Stimulated activated naive CD4-positive, alpha-beta T cell treated with Interleukin-2 at 50 U/mL for 16 hours (primary cell): ENCODE measurements at regions not wholly inside any gene's neighbourhood (a gene's known extent, or its start where the extent isn't known, plus 50 kb on each side); places are given as distances from the start of the nearest gene placed in this dataset.

ENCODE experiments used
- DNase-seq: peaks from one replicate; lab custom pipeline; 2025; lab: John Stamatoyannopoulos, UW

DNA sequence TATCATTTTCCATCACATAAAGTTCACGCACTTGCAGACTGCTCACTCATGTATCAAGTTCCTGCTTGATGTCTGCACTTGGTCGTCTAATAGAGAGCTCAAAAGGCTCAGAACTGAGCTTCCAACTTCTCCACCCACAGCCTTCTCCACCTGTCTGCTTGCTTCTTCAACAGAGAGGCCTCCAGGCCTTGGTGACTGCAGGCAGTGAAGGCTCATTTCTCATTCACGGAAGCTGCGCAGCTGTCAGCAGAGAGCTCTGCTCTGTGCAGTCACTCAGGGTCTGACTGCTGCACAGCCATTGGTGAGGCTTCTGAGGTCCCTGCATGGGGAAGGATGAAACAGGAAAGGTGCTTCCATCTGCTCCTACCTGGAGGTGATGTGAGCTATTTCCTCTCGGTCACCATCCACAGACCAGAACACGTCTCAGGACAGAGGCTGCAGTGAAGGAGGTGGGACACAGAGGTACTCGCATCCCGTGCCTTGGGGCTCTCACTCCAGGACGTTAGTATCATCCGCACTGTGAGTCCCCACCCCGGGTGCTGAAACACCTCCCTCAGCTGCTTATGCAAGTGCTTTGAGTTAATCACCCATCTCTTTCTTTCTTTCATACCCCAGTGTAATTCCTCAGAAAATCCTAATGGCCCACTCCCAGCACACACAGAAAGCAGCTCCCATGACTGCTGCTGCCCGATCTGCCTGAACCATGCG lies 126.2 kb downstream of the TMEM18 start:
- DNase-seq, result no peak

DNA sequence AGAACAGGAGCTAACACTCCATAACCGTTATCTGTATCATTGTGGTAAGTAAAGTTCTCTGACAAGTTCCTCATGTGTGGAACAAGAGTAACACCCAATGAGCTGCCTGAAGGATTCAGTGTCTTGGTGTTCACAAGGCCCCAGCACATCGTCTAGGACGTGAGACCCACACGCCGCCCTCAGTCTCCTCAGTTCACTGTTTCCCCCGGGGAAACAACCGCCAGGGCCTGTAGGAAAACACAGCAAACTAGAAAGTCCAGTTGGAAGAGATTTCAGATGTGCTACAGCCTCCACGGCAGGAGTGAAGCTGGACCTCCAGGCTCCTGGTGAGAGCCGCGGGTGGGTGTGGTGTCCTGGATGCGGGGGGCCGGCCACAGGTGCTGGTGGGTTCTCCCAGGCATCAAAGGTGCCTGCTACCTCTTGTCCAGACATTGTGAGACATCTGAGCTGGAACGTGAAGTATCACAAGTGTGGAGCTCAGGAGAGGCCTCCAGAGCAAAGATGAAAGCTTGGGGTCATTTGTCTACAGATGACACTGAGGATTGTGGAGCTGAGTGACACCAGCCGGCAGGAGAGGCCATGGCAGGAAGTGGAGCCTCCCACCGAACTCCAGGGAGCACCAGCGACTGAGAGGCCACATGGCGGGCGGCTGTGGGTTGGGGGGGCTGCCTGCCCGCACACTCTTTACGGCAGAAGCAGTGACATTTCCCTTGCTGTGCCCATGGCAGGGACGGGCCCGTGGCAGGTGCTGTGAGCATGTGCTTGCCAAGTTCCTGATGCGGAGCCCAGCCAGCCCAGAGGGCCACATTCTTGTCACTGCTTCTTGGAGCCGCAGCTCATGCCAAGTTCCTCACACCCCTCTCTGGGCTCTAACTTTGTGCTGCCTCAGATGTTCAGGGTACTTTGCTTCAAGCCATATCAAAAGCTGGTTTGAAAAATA lies 131.2 kb downstream of the TMEM18 start:
- no peak for DNase-seq

DNA sequence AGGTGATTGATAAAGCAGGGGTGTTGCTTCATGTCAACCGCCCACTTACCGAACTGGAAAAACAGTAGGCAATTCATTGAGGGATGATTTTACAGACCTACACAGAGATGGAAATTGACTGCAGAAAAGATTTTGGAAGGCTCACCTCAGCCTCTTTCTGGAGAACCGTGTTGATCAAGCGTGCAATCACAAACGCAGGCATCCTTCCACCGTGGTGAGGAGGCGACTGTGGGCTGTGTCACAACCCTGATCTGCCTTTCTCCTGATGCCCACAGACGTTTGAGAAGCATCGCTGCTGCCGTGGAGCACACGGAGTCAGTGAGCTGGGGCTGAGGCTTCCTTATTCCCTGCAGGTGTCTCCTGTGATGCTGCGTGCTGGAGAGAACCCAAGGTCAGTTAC lies 132.0 kb downstream of the TMEM18 start:
- DNase-seq, result no peak

DNA sequence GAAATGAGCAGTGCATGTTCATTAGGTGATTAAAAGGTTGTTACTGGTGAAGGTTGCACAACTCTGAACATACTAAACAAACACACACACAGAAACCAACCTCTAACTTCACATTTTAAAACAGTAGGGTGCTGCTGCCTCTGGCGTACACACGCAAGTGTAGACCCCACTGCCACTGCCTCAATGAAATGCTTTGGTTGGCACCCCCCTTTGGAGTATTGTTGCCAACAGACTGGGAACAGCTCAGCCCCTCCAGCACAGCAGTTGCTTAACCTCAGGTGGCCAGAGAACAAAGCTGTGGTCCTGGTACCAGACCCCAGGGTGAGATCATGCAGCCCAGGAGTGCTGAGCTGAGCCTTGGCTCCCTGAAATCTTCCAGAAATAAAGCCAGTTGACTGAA lies 138.6 kb downstream of the TMEM18 start:
- DNase-seq, result no peak

DNA sequence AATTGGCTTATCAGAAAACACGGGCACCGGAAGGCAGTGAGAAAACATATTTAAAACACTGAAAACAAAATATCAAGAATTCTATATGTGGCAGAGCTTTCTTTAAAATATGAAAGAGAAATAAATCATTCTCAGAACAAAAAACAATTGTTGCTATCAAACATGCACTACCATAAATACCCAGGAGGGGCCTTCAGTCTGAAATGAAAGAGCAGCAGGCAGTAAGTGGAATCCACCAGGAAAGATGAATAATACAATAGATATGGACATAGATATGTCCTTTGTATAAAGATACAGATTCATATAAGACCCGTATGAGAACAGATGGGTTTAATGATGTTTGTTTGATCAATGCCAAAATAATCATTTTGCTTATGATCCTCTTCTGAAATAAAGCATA lies 142.0 kb downstream of the TMEM18 start:
- DNase-seq, result no peak

DNA sequence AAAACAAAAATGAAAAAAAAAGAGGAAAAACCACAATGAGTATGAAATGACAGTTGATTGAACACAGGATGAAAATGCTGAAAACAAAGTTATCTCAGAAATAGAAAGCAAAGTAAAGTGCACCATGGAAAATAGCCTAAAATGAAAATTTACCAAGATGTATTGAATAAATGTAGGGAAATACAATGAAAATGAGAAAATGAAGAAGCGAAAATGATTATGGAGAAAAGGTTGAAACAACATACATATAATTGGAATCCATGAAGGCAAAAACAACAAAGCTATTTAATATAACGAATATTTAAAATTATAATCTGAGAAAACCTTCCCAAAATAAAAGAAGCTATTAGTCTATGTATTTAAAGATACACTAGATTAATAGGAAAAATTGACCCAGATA lies 147.4 kb downstream of the TMEM18 start:
- DNase-seq, result no peak

DNA sequence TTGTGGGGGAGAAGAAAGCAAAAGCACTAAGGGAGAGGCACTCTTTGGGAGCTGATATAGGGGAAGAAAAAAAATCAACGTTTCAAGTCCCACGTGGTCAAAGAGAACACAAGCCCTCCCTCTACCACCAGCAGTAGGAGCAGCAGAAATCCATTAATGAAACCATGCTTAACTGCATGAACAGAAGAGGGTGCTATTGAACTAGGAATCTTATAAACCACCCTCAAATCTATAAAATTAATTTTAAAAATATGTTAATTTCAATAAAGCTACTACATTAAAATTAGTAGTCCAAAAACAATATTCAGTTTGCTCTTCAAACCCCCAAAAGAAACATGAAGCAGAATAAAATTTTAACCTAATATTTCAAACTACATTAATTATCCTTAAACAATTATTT lies 147.8 kb downstream of the TMEM18 start:
- no peak for DNase-seq

DNA sequence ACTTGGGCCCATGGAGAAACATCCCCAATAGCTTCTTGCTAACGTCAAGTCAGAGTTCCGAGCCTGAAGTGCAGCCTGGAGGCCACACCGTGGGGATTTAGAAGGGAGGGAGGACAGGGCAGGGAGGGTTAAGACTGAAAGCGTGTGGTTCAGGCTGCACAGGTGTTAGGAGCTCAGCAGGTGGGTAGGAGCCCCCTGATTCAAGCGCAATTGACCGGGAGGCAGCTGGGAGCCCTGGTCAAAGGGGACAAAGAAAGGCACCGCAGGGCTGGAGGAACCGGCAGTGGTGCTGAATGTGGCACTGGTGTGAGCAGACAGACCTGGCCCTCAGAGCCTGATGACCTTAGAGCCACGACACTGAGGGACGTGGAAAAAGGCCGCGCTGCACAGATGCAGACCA lies 149.6 kb downstream of the TMEM18 start:
- DNase-seq, result no peak

DNA sequence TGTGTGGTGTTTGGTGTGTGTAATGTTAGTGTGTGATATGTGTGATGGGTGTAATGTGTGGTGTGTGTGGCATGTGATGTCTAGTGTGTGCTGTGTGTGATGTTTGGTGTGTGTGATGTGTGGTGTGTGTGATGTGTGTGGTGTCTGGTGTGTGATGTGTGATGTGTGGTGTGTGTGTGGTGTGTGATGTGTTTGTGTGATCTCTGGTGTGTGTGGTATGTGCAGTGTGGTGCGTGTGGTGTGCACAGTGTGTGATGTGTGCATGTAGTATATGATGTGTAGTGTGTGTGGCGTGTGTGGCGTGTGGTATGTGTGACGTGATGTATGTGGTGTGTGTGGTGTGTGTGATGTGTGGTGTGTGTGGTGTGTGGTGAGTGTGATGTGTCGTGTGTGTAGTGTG lies 150.3 kb downstream of the TMEM18 start:
- no peak for DNase-seq

DNA sequence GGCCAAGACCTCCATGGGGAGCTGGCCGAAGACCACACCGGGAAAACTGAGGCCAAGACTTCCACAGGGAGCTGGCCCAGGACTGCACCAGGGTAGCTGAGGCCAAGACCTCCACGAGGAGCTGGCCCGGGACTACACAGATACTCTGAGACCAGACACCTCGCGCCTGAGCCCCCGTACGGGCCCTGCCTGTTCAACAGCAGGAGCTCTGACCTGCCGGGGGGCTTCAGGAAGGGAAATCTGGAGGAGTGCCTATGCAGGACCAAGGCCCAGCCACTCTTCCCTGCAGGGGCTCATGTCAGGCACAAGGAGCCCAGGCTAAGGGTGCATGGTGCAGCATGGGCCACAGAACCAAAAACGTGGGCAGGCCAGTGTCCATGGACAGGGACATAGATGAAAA lies 151.6 kb downstream of the TMEM18 start:
- no peak for DNase-seq

DNA sequence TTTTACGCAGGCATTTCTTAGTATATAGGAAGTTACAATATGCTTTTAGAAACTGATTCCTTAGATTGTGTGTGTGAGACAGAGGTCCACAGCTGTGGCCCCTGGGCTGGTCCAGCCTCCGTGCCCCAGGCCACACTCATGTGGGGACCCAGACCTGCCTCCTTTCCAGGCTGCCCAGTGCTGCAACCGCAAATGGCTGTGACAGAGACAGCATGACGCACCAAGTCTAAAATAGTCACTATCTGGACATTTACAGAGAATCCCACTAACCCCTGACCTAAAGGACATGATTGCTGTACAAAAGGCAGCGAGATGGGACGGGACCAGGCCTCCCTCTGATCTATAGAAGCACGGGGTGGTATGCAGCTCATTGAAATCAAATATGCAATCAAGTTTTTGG lies 152.2 kb downstream of the TMEM18 start:
- DNase-seq, result no peak

DNA sequence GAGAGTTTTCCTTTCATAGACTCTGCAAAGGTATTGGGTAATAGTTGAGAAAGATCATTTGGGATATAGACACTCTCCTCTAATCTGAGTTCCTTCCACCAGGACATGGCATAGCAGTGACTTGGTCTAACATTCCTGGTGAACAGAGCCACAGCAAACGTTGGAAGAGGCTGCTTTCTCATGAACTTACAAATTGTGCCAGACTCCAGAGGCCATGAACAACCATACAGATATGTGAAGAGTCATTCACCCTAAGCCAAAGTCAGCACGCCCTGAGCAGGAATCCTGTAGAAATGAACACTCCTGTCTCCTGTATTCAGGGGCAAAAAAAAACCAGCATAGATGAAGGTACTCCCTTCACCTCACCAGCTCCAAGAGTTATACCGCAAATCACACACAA lies 152.8 kb downstream of the TMEM18 start:
- no peak for DNase-seq

DNA sequence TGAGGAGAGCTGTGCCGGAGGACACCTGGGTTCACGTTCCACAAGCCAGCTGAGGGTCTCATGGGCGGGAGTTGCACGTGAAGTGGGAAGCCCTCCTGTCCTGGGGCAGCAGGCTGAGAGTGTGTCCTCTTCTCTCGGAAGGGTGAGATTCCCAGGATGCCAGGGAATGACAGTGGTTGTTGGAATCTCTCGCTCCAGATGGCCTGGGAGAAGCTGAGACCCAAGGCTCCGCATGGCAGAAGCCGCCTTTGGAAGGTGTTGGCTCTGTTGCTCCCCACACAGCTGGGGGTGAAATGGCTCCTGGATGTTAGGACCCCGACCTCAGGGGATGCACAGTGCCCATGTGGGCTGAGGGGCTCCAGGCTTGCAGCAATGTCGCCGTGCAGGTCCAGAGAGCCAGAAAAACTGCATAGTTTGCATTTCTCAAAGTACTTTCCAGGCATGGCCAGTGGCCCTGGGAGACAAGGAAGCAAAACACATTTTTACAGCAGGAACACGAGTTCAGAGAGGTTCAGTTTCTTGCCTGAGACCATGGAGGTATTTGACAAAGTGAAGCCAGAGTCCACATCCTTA lies 153.4 kb downstream of the TMEM18 start:
- DNase-seq, result no peak

DNA sequence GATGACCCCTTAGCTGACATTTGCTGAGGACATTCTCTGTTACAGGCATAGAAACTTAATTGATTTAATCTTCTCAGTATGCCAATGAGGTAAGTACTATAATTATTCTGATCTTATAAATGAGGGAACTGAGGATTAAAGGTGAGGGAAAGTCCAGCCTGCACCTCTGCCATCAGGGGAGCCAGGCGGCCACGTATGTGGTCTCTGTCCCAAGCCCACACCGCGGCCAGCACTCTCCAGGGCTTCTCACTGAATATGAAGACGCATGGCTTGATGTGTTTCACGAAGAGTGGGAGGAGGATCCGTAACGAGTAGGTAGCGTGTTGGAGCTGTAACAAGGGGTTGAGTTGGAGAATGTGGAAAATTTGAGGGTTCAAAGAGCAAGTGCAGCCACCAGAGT lies 154.4 kb downstream of the TMEM18 start:
- DNase-seq, result no peak

DNA sequence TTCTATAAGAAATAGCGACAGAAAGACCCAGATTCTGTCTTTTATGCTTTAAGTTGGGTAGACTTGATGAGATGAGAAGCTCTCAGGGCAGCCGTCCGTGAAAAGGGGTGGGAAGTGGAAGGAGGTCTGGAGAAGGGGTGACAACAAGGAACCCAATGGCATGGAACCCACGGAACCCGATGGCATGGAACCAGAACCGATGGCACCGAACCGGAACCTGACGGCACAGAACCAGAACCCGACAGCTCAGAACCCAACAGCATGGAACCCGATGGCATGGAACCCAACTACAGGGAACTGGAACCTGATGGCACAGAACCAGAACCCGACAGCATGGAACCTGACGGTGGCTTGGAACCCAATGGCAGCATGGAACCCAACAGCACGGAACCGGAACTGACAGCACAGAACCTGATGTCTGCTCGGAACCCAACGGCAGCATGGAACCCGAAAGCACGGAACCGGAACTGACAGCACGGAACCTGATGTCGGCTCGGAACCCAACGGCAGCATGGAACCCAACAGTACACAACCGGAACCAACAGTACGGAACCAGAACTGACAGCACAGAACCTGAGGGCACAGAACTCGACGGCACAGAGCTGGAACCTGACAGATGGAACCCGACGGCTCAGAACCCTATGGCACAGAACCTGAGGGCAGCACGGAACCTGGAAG lies 155.2 kb downstream of the TMEM18 start:
- no peak for DNase-seq

DNA sequence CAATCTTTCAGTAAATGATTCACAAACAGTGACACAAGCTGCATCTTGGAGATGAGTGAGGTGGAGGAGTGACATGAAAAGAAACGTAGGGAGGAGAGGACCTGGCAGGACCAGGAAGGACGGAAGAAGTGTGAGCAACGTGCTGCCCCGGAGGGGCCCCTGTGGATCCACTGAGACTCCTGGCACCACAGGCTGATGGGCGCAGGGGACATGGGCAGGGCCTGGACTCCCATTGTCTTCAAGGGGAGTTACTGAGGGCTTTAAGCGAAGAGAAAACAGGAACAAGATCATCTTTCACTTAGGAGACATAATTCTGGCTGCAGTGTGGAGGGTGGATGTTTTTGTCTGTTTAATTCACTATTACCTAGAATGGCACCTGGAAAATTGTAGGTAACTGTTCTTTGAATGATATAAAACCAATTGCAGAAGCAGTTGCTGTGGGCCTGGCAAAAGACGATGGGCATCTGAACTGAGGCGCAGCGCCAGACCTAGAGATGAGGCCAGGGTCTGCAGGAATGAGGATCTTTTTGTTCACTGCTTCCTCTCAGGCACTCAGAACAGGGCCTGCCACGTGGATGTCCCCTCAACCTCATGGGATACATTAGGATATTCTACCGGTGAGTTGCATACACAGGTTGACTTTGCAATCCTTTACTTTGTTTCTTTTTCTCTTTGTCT lies 156.4 kb downstream of the TMEM18 start:
- no peak for DNase-seq

DNA sequence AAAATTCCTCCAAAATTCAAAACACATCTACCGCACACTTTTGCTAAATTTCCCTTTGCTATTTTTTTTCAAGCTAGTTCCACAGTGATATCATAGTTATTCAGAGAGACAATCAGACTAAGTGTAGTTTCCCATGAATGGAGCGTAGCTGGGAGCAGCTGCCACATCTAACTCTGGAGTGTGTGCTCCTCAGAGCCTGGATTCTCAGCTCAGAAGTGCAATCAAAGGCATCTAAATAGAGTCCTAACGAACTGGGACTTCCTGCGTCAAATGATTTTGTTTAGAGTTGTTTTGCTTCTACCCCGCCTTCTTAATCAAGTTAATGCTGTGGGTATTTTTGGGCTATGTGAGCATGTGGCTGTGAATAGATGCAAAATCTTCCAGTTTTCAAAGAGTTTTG lies 160.3 kb downstream of the TMEM18 start:
- DNase-seq, result no peak

DNA sequence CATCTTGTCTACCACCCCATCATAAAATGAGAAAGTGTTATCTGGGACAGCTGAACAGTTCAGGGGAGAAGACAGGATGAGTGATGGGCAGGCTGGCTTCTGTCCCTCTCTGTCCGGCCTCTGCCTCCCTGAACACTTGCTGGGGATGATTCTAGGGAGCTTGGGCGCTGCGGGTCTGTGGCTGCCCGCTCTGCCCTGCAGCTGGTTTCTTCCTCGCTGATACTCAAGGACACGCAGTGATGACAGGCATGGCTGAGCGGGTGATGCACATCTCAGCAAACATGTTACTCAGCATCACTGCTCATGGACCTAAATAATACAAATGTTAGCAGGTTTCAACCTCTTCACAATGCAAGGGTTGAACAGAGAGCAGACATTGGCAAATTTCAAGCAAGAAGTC lies 161.1 kb downstream of the TMEM18 start:
- no peak for DNase-seq

DNA sequence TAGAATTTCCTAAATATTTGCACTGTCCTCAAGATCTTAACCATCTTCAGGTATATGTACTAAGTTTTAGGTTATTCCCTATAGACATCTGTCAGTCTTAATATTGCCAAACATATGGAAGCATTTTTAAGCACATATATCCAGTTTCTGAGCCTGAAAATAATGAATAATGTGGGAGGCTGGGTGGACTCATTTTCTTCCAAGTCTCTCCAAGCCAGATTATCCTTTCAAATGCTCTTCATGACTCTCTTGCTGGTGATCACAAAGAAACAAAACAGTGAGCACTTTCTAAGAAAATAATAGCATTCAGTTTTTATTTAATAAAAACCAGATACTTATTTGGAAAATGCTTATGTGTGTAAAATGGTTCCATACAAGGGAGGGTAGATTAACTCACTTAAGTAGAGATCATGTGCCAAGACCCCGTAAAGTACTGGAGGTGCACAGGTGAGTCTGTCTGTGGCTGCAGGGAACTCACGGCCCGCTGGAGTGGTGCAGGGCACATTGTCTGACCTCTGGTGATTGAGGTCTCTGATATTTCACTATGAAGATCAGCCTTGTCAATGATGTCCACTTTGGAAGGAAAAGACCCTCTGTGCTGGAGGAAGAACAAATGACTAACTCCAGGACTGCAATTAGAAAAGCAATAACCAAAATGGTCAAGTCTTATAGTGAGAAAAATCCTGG lies 161.6 kb downstream of the TMEM18 start:
- no peak for DNase-seq

DNA sequence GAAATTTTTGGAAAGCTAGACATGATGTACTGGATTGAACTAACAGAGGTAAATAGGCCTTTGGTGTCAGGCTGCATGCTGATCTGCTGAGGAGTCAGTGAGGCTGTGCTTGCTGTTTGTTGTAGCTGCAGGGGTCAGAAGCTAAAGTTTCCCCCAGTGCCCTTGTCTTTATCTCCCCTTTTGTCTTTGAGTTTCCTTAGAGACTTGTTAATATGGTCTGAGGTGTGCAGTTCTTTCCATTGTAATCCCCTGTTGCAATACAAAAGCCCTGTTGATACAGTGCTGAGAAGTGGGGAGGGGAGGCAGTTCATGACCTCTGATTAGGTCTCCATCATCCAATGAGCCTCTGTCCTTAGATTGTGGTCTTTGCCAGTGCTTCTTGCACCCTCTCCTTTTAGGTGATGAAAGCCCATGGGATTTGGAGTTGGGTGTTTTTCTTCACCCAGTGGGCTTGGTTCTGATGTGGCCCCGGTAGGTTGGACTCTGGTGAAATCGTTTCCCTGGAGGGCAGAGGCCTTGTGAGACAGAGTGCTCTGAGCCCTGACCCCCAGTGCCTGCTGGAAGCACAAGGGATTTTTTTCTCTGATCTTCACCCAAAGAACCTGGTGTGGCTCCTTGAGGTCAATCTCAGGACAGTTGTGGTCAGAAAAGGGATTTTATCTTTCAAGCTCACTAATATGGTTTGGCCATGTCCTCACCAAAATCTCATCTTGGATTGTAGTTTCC lies 163.1 kb downstream of the TMEM18 start:
- no peak for DNase-seq

DNA sequence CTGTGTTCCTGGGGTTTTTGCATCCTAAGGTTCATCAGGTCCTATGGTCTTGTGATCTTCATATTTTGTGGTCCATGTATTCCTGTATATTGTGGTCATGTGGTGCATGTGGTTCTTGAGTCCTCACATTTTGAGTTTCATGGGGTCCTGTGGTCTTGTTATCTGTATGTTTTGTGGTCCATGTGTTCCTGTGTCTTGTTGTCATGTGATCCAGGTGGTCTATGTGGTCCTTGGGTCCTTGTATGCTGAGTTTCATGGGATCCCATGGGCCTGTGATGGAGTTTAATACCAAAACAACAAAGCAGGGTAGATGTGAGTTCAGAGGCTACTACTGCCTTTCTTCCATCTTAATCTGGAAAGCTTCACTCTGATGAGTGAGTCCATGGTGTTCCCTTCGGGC lies 166.4 kb downstream of the TMEM18 start:
- no peak for DNase-seq
